GM12875 (cell line): ENCODE measurements at regions not wholly inside any gene's neighbourhood (a gene's known extent, or its start where the extent isn't known, plus 50 kb on each side); places are given as distances from the start of the nearest gene placed in this dataset.

Experiments used
- H3K4me3 ChIP-seq: one replicate; pipeline ENCODE4 v1.5.1; 2011; ENCODE audit warnings: low read depth, low read length, control low read depth
- CTCF ChIP-seq: IDR thresholded peaks from 2 replicates; pipeline ENCODE4 v1.5.1; 2011; ENCODE audit warnings: low read depth, mild to moderate bottlenecking, control low read depth, inconsistent platforms, low read length, moderate library complexity, borderline replicate concordance; ENCODE audit not compliant: insufficient read depth

DNA sequence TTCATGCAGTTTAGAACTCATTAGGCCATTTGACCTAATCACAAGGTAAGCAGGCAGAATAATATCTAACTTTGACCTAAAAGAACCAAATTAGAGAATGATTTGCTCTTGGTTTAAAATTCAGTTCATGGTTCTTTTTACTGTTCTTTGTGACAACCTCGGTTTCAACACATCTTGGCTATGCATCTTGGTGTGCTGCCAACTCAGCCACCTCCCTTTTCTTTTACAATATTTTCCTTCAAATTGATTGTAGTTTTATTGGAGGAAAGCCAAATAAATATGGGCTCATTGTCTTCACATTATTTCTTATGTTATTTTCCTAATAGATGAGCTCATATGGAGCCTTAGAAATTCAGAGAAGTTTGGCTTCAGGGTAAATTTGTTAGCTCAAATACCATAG lies 338.3 kb downstream of the SIPA1L2 start:
- H3K4me3 ChIP-seq, result no peak overlapping the region
- no peak for TF ChIP-seq CTCF

DNA sequence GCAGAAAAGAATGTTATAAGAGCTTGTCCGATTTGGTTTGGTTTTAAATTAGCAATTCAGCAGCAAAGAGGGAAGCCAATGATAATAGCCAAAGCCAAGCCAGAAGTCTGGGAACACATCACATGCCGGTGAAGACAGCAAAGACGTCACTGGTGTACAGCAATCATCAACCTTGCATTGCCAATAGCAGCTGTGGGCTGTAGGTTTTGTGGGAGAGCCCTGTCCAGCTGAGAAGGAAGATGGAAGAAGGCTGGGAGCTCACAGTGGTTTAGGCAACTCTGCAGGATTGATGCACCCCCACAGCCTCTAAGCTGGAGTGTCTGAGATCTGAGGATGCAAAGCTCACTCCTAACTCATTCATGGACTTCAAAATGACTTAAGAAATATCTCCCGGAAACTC lies 338.7 kb downstream of the SIPA1L2 start:
- TF ChIP-seq CTCF, result no peak
- no peak overlapping the region for H3K4me3 ChIP-seq

- H3K4me3 ChIP-seq, result no peak overlapping the region
- no peak for TF ChIP-seq CTCF
Observed at GRCh38 chr1:232290570-232290969, 339.4 kb downstream of the SIPA1L2 start.

DNA sequence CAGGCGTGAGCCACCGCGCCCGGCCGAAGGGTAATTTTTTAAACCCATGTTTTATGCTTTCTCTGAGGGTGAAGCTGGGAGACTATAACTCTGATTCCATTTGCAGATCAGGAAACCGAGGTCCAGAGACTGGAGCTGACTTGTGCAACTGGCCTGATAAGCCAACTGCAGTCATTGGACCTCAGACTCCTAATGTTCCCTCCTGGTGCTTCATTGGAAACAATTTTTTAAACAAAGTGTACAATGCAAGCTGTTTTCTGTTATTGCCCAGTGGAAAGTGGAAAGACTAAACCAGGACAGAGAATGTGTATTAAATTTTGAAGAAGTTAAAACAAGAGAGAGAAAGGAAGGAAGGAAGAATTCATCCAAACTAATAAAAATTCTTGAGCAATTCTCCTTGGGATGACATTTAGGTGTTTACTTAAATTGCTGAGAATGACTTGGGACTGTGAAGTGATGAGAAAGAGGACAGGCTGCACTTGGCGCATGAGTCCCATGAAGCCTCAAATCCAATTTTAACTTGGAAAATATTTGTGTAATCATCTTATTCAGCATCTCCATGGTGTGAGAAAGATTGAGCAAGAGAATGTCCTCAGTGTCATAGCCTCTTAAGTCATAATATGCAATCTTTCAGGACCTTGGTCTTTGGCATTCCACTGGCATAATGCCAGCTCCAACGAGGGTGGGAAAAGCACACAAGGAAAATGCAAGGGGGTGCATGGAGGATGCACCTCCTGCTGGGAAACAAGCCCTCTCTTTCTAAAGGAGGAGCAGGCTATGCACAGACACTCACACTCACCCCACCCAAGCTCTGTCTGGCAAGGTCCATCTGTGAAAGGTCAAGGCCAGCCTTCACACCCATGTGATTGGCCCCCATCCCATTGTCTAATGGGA lies 342.0 kb downstream of the SIPA1L2 start:
- no peak for TF ChIP-seq CTCF
- H3K4me3 ChIP-seq, result no peak overlapping the region

DNA sequence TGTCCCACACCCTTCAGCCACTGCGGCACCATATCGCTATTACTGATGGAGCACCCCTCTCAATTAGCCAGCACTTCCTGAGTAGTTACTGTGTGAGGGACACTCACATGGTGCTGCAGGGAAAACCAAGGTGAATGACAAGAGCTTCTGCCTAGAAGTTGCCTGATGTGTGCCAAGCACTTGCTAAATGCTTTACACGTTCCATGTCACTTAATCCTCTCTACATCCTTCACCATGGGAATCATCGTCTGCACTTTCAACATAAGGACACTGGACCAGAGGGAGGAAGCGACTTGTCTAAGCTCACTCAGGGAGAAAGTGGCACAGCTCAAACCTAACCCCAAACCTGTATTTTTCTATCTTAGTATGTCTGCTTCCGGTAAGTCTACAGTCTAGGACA lies 344.8 kb downstream of the SIPA1L2 start:
- H3K4me3 ChIP-seq, result no peak overlapping the region
- no peak for TF ChIP-seq CTCF

DNA sequence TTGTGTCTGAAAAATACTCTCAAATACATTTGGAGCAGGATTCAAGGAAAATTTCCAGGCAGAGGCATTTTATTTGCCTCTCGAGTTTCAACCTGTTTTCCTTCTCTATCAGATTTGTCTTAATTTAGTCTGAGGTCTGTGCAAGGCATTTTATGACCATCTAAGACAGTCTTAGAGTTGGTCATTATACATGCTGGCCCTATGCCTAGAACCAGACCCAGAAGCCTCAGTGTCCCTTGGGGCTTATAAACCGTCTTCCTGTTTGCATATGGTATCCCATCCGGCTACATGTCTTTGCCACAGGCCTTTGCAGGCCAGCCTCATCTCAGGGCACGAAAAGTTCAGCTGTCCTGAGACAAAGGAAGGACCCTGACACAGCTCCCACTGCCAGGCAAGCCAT lies 346.1 kb downstream of the SIPA1L2 start:
- no peak overlapping the region for H3K4me3 ChIP-seq
- no peak for TF ChIP-seq CTCF

- no peak for TF ChIP-seq CTCF
- no peak overlapping the region for H3K4me3 ChIP-seq
Observed at GRCh38 chr1:232282498-232282897, 347.4 kb downstream of the SIPA1L2 start.
